DMS53 (cell line): ENCODE measurements at regions not wholly inside any gene's neighbourhood (a gene's known extent, or its start where the extent isn't known, plus 50 kb on each side); places are given as distances from the start of the nearest gene placed in this dataset.
A peak's percentile ranks its signal among the peaks of the same experiment; 100 is the strongest.
"Not testable (repeated sequence)": the region's sequence is repeated elsewhere in the genome, so short reads cannot be mapped to it uniquely, and the experiment has no call there.

Experiments used
- DNase-seq: peaks from one replicate; lab custom pipeline; 2025; lab: John Stamatoyannopoulos, UW

GRCh38 chr14:106714446-106715428 is 1188.4 kb downstream of the TMEM121 start:
- not testable (repeated sequence) for DNase-seq

GRCh38 chr14:106717544-106717943 is 1191.2 kb downstream of the TMEM121 start:
- DNase-seq: not testable (repeated sequence)

- not testable (repeated sequence) for DNase-seq
Observed at GRCh38 chr14:106719880-106720279, 1193.5 kb downstream of the TMEM121 start.

- DNase-seq: not testable (repeated sequence)
Observed at GRCh38 chr14:106721926-106722325, 1195.5 kb downstream of the TMEM121 start.

GRCh38 chr14:106722813-106723687 is 1196.7 kb downstream of the TMEM121 start:
- DNase-seq: not testable (repeated sequence)

- not testable (repeated sequence) for DNase-seq
Observed at GRCh38 chr14:106727962-106728361, 1201.6 kb downstream of the TMEM121 start.

GRCh38 chr14:106728611-106729010 is 1202.2 kb downstream of the TMEM121 start:
- no peak for DNase-seq

- no peak for DNase-seq
Observed at GRCh38 chr14:106729551-106729950, 1203.2 kb downstream of the TMEM121 start.

- DNase-seq: no peak
Observed at GRCh38 chr14:106733771-106734170, 1207.4 kb downstream of the TMEM121 start.

- no peak for DNase-seq
Observed at GRCh38 chr14:106737021-106737420, 1210.6 kb downstream of the TMEM121 start.

- DNase-seq: no peak
Observed at GRCh38 chr14:106738075-106738474, 1211.7 kb downstream of the TMEM121 start.

- DNase-seq: not testable (repeated sequence)
Observed at GRCh38 chr14:106738598-106739258, 1212.3 kb downstream of the TMEM121 start.

GRCh38 chr14:106741086-106741827 is 1214.9 kb downstream of the TMEM121 start:
- peak; percentile 61 for DNase-seq

- not testable (repeated sequence) for DNase-seq
Observed at GRCh38 chr14:106745016-106745767, 1218.8 kb downstream of the TMEM121 start.

- not testable (repeated sequence) for DNase-seq
Observed at GRCh38 chr14:106750089-106750488, 1223.7 kb downstream of the TMEM121 start.

- DNase-seq: not testable (repeated sequence)
Observed at GRCh38 chr14:106753751-106754150, 1227.4 kb downstream of the TMEM121 start.

GRCh38 chr14:106757444-106757843 is 1231.1 kb downstream of the TMEM121 start:
- DNase-seq: not testable (repeated sequence)

- not testable (repeated sequence) for DNase-seq
Observed at GRCh38 chr14:106761886-106762816, 1235.8 kb downstream of the TMEM121 start.

- peak; percentile 5 for DNase-seq
Observed at GRCh38 chr14:106764968-106765369, 1238.6 kb downstream of the TMEM121 start.
